Esophagus muscularis mucosa (tissue), 4 donors: ENCODE measurements at regions not wholly inside any gene's neighbourhood (a gene's known extent, or its start where the extent isn't known, plus 50 kb on each side); places are given as distances from the start of the nearest gene placed in this dataset.

Experiments used
- CTCF ChIP-seq, 3 experiments: fragments of 200-600 bp in 2 of 3; fragments of 450-650 bp in 1 of 3; sonication (generic) in 2 of 3; IDR thresholded peaks; one replicate each; pipeline ENCODE4 v1.5.1; 2017 to 2019; ENCODE audit warnings: antibody characterized with exemption in 3 of 3, mild to moderate bottlenecking in 2 of 3, moderate library complexity in 1 of 3
- EP300 ChIP-seq: sonication (generic); formaldehyde crosslinking; IDR thresholded peaks from one replicate; pipeline ENCODE4 v1.6.1; 2017; ENCODE audit warnings: antibody characterized with exemption
- POLR2A ChIP-seq: fragments of 450-650 bp; IDR thresholded peaks from one replicate; pipeline ENCODE4 v1.6.1; 2017; ENCODE audit warnings: antibody characterized with exemption, moderate library complexity, mild to moderate bottlenecking, low read depth
- POLR2AphosphoS5 ChIP-seq, 2 donors: sonication (generic); formaldehyde crosslinking; IDR thresholded peaks; one replicate each; pipeline ENCODE4 v1.6.1; 2017; ENCODE audit warnings: antibody characterized with exemption in 2 of 2

- no peak for TF ChIP-seq CTCF (IDR thresholded peaks at IDR 0.05)
- TF ChIP-seq POLR2AphosphoS5 (IDR thresholded peaks at IDR 0.05): no peak
- TF ChIP-seq POLR2A: no peak
- no peak for TF ChIP-seq EP300
Measured at GRCh38 chr2:62344472-62344871, 148.6 kb downstream of the B3GNT2 start.
